ENCODE measurements at regions not wholly inside any gene's neighbourhood (a gene's known extent, or its start where the extent isn't known, plus 50 kb on each side); places are given as distances from the start of the nearest gene placed in this dataset.

DNA sequence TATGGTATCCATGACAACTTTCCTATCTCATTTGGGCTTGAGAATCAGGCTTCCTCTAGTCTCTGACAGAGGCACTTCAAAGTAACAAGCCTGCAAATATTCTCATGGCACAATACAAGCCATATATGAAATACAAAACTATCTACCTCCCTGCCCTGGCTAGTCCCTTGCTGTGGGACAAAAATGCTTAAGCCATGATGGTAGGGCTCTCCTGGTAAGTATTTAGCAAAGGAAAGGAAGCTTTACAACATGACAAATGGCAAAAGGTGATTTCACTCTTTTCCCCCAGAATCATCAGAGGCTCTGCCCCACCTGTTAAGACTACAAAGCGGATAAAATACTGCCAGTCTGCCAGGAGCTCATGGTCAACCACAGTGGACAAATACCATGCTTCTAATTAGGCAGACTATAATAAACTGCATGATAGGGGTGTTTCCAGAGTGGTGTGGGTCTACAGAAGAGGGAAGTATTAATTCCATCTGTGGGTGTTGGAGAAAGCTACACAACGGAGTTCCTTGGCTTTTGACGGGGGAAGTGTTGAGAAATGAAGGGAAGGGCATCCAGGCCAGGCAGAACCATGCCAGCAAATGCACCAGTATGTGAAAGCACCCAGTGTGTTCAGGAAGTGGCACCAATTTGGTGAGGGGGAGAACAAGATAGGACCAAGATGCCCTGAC, 92.9 kb downstream of the SPTSSA start:
- TF ChIP-seq, protein P1, sequence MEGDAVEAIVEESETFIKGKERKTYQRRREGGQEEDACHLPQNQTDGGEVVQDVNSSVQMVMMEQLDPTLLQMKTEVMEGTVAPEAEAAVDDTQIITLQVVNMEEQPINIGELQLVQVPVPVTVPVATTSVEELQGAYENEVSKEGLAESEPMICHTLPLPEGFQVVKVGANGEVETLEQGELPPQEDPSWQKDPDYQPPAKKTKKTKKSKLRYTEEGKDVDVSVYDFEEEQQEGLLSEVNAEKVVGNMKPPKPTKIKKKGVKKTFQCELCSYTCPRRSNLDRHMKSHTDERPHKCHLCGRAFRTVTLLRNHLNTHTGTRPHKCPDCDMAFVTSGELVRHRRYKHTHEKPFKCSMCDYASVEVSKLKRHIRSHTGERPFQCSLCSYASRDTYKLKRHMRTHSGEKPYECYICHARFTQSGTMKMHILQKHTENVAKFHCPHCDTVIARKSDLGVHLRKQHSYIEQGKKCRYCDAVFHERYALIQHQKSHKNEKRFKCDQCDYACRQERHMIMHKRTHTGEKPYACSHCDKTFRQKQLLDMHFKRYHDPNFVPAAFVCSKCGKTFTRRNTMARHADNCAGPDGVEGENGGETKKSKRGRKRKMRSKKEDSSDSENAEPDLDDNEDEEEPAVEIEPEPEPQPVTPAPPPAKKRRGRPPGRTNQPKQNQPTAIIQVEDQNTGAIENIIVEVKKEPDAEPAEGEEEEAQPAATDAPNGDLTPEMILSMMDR (IDR thresholded peaks at IDR 0.05), result no peak
- TF ChIP-seq POLR2A (IDR thresholded peaks at IDR 0.05), result no peak
